ENCODE measurements at regions not wholly inside any gene's neighbourhood (a gene's known extent, or its start where the extent isn't known, plus 50 kb on each side); places are given as distances from the start of the nearest gene placed in this dataset.
"Not testable (repeated sequence)": the region's sequence is repeated elsewhere in the genome, so short reads cannot be mapped to it uniquely, and the experiment has no call there.

GRCh38 chr21:28877318-28877884 is 115.3 kb downstream of the LTN1 start:
- no peak for DNase-seq

- no peak for DNase-seq
Measured at GRCh38 chr21:28875078-28875477, 117.6 kb downstream of the LTN1 start.

- DNase-seq: no peak
Measured at GRCh38 chr21:28872218-28872617, 120.5 kb downstream of the LTN1 start.

- DNase-seq: no peak
Measured at GRCh38 chr21:28871388-28872010, 121.2 kb downstream of the LTN1 start.

- no peak for DNase-seq
Measured at GRCh38 chr21:28867401-28867800, 125.3 kb downstream of the LTN1 start.

GRCh38 chr21:28865488-28866186 is 127.0 kb downstream of the LTN1 start:
- DNase-seq: no peak

- no peak for DNase-seq
Measured at GRCh38 chr21:28858424-28858823, 134.3 kb downstream of the LTN1 start.

- no peak for DNase-seq
Measured at GRCh38 chr21:28857752-28858151, 134.9 kb downstream of the LTN1 start.

GRCh38 chr21:28856588-28857250 is 136.0 kb downstream of the LTN1 start:
- DNase-seq: no peak

GRCh38 chr21:28852706-28853105 is 140.0 kb downstream of the LTN1 start:
- no peak for DNase-seq

GRCh38 chr21:28851645-28852044 is 141.0 kb downstream of the LTN1 start:
- DNase-seq: no peak

GRCh38 chr21:28839237-28839636 is 153.4 kb downstream of the LTN1 start:
- not testable (repeated sequence) for DNase-seq

- DNase-seq: not testable (repeated sequence)
Measured at GRCh38 chr21:28837426-28837825, 155.3 kb downstream of the LTN1 start.

GRCh38 chr21:28836588-28836987 is 156.1 kb downstream of the LTN1 start:
- not testable (repeated sequence) for DNase-seq

GRCh38 chr21:28834335-28835238 is 158.1 kb downstream of the LTN1 start:
- DNase-seq: no peak

GRCh38 chr21:28833609-28834008 is 159.1 kb downstream of the LTN1 start:
- DNase-seq: no peak

- DNase-seq: no peak
Measured at GRCh38 chr21:28833182-28833581, 159.5 kb downstream of the LTN1 start.

GRCh38 chr21:28832715-28833061 is 160.0 kb downstream of the LTN1 start:
- no peak for DNase-seq

- no peak for DNase-seq
Measured at GRCh38 chr21:28832013-28832714, 160.5 kb downstream of the LTN1 start.

GRCh38 chr21:28828981-28829380 is 163.7 kb downstream of the LTN1 start:
- no peak for DNase-seq

- no peak for DNase-seq
Measured at GRCh38 chr21:28828021-28828420, 164.7 kb downstream of the LTN1 start.

GRCh38 chr21:28827422-28827821 is 165.3 kb downstream of the LTN1 start:
- DNase-seq: no peak
